Panc1 (cell line): ENCODE measurements at regions not wholly inside any gene's neighbourhood (a gene's known extent, or its start where the extent isn't known, plus 50 kb on each side); places are given as distances from the start of the nearest gene placed in this dataset.

Experiments
- CTCF ChIP-seq: fragments of 450-650 bp; IDR thresholded peaks from 2 replicates; pipeline ENCODE4 v1.5.1; 2017; ENCODE audit warnings: mild to moderate bottlenecking
- POLR2AphosphoS5 ChIP-seq: IDR thresholded peaks from 2 replicates; pipeline ENCODE4 v1.6.1; 2012; ENCODE audit warnings: mild to moderate bottlenecking, low read depth, low read length, moderate library complexity
- REST ChIP-seq, 2 experiments: IDR thresholded peaks; 2 replicates each; pipeline ENCODE4 v1.6.1; 2011 to 2012; ENCODE audit warnings: low read depth in 2 of 2, control low read depth in 1 of 2, low read length in 1 of 2, mild to moderate bottlenecking in 1 of 2, moderate library complexity in 1 of 2; ENCODE audit not compliant: insufficient read depth in 1 of 2
- SIN3A ChIP-seq: IDR thresholded peaks from 2 replicates; pipeline ENCODE4 v1.6.1; 2012; ENCODE audit warnings: low read depth, mild to moderate bottlenecking, low read length, moderate library complexity, borderline replicate concordance; ENCODE audit not compliant: insufficient read depth

GRCh38 chr6:170012037-170012330, 260.6 kb downstream of the ERMARD start:
- no peak for TF ChIP-seq CTCF
- no peak for TF ChIP-seq SIN3A
- no peak for TF ChIP-seq POLR2AphosphoS5
- TF ChIP-seq REST (IDR thresholded peaks at IDR 0.05; ENCODE audit: insufficient read depth in 1 of 2, low read depth in 2 of 2, low read length in 1 of 2): no peak
